HUES48 (cell line): ENCODE measurements at regions not wholly inside any gene's neighbourhood (a gene's known extent, or its start where the extent isn't known, plus 50 kb on each side); places are given as distances from the start of the nearest gene placed in this dataset.

ENCODE experiments used
- H3K27ac ChIP-seq: one replicate; pipeline ENCODE4 v1.7.0; 2013; ENCODE audit warnings: low read depth, low read length, inconsistent platforms
- H3K27me3 ChIP-seq: 2 replicates; pipeline ENCODE4 v1.6.1; 2013; ENCODE audit warnings: mild to moderate bottlenecking, low read length; ENCODE audit not compliant: control insufficient read depth, insufficient read depth
- H3K36me3 ChIP-seq: 2 replicates; pipeline ENCODE4 v1.6.1; 2013; ENCODE audit warnings: low read length; ENCODE audit not compliant: control insufficient read depth, insufficient read depth
- H3K4me1 ChIP-seq: 2 replicates; pipeline ENCODE4 v1.6.1; 2013; ENCODE audit warnings: mild to moderate bottlenecking, low read length; ENCODE audit not compliant: control insufficient read depth, insufficient read depth
- H3K4me3 ChIP-seq: 2 replicates; pipeline ENCODE4 v1.5.1; 2013; ENCODE audit warnings: mild to moderate bottlenecking, low read depth, low read length
- H3K9ac ChIP-seq: 2 replicates; pipeline ENCODE4 v1.6.1; 2013; ENCODE audit warnings: mild to moderate bottlenecking, low read depth, low read length, moderate library complexity
- H3K9me3 ChIP-seq: 2 replicates; pipeline ENCODE4 v1.6.1; 2013; ENCODE audit warnings: low read length; ENCODE audit not compliant: control insufficient read depth, insufficient read depth

DNA sequence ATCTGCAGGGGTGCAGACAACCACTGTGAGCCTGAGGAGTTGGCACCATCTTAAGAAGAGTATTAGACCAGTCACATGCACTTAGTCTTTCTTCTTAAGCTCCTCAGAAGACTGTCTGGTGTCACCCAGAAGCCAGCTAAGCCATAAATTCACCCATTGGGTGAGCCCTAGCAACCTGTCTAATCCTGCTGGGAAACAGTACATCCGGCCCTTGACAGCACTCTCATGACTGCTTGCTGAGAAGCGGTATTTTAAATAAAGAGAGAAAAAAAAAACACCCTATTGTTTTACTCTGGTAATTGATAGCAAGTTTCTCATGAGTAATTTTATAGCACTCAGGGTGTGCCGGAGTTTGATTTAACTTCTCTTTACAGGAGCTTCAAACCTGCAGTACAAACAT is 134.7 kb downstream of the SOX9 start:
- no peaks in the 10 kb centered on the region for H3K36me3 ChIP-seq
- H3K9ac ChIP-seq = no peak overlapping the region
- H3K9me3 ChIP-seq = no peaks in the 10 kb centered on the region
- no peaks in the 10 kb centered on the region for H3K4me1 ChIP-seq
- H3K27me3 ChIP-seq = no peaks in the 10 kb centered on the region
- H3K27ac ChIP-seq = no peak overlapping the region
- no peak overlapping the region for H3K4me3 ChIP-seq

DNA sequence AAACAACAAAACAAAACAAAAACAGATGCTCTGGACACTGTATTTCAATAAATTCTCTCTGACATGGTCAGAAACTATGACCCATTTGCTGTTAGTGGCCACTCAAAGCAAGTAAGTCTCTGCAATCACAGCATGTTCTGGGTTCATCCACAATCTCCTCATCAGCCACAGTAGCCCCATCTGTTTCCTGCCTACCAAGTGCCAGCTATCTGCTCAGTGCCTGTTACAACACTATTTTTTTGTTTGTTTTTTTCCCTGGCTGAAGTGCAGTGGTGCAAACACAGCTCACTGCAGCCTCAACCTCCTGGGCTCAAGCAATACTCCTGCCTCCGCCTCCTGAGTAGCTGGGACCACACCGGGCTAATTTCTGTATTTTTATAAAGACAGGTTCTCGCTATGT is 137.9 kb downstream of the SOX9 start:
- Histone ChIP-seq H3K9ac (no peak overlapping the region), H3K27me3 (no peaks in the 10 kb centered on the region), H3K4me3 (no peak overlapping the region), H3K4me1 (no peaks in the 10 kb centered on the region), H3K36me3 (no peaks in the 10 kb centered on the region), H3K27ac (no peak overlapping the region), H3K9me3 (no peaks in the 10 kb centered on the region)

DNA sequence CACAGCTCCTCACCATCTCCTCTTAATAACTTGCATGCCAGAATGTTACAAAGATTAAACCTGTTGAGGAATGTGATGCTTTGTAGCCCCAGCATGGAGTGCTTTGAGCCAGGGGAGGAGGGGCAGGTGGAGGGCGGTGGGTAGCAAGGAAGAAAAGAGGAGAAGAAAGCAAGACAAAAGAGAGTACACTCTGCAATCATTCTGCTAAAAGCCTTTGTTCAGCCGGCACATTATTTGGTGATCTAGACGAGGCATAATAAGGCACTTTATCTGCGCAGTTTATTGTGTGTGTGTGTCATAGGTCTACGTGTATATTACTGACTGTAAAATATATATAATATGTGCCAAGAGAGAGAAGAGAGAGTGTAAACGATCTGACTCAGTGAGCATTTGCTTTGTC is 139.1 kb downstream of the SOX9 start:
- Histone ChIP-seq H3K9ac (no peak overlapping the region), H3K27ac (no peak overlapping the region), H3K4me3 (no peak overlapping the region), H3K36me3 (no peaks in the 10 kb centered on the region), H3K9me3 (no peaks in the 10 kb centered on the region), H3K27me3 (no peaks in the 10 kb centered on the region), H3K4me1 (no peaks in the 10 kb centered on the region)

GRCh38 chr17:72262766-72263165 is 141.9 kb downstream of the SOX9 start:
- Histone ChIP-seq H3K4me1 (peaks cover 11% of the 10 kb centered on the region), H3K9ac (no peak overlapping the region), H3K4me3 (no peak overlapping the region), H3K36me3 (no peaks in the 10 kb centered on the region), H3K27me3 (no peaks in the 10 kb centered on the region), H3K27ac (no peak overlapping the region), H3K9me3 (no peaks in the 10 kb centered on the region)

DNA sequence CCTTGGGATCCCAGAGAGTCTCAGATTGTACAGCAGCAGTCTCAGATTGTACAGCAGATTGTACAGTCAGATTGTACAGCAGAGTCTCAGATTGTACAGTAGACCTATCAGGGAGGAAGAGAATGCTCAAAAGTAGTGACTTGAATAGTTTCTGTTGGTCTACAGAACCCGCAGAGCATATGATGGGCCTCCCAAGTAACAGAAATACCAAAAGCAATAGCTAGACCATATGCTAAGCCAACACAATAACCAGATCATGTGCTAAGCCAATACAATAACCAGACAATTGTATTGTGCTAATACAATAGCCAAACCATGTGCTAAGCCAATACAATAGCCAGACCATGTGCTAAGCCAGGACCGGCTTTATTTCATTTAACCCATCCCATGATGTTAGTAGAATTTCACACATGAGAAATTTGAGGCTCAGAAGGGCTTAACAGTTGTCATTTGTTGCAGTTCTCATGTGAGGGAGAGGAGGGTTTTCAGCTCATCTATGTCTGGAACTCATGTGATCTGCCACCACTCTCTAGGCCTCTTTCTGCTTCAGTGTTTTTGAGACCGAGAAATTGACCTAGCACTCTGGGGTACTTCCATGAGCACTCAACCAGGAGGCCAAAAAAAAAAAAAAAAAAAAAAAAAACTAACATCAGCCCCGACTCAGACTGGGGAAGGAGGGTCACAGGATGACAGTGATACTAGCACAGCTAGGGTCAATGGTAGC is 144.0 kb downstream of the SOX9 start:
- no peaks in the 10 kb centered on the region for H3K27me3 ChIP-seq
- no peak overlapping the region for H3K4me3 ChIP-seq

GRCh38 chr17:72266112-72266775 is 145.4 kb downstream of the SOX9 start:
- H3K9me3 ChIP-seq = no peaks in the 10 kb centered on the region
- H3K36me3 ChIP-seq = no peaks in the 10 kb centered on the region
- H3K4me1 ChIP-seq = peaks cover 21% of the 10 kb centered on the region
- H3K9ac ChIP-seq = no peak overlapping the region
- H3K27me3 ChIP-seq = no peaks in the 10 kb centered on the region
- H3K4me3 ChIP-seq = no peak overlapping the region
- H3K27ac ChIP-seq = no peak overlapping the region

More for the DNA sequence above, 144.0 kb downstream of the SOX9 start:
- Histone ChIP-seq H3K9ac (no peak overlapping the region), H3K36me3 (no peaks in the 10 kb centered on the region), H3K4me1 (peaks cover 21% of the 10 kb centered on the region), H3K27ac (no peak overlapping the region), H3K9me3 (no peaks in the 10 kb centered on the region)

DNA sequence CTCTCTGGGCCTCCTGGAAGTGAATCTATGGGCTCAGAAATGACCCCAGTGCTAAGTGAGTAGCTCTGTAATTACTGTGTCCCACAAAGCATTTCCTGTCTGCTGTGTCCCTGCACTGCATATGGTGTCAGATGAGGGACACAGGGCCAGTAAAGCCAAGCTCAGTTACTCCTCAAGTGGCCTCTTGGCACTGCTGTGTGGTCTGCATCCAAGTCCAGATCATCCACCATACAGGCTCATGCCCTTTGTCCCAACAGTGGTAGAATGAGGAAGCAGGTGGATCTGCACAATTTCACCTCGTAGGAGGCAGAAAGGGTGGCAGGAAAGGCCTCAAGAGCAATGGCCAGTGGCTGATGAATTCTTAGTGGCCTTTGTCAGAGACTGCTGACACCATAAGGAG is 146.8 kb downstream of the SOX9 start:
- Histone ChIP-seq H3K4me1 (peaks cover 21% of the 10 kb centered on the region), H3K36me3 (no peaks in the 10 kb centered on the region), H3K4me3 (no peak overlapping the region), H3K27ac (no peak overlapping the region), H3K9ac (no peak overlapping the region), H3K9me3 (no peaks in the 10 kb centered on the region), H3K27me3 (no peaks in the 10 kb centered on the region)

DNA sequence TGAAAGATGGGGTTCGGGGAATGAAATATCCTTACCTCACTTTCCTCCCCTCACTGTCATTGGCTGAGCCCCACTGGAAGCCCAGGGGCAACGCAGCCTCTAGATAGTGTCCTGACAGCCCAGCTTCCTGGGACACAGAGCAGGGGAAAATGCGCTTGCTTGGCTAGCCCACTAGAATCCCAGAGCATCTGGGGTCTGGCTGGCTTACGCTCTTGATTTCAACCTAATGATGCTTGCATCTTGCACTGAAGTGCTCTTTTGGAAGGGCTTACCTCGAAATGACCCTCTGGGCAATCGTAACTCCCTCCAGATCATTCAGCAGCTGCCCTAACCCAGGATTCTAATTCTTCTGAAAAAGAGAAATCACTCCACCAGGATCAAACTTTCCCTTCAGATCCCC is 147.6 kb downstream of the SOX9 start:
- Histone ChIP-seq H3K36me3 (no peaks in the 10 kb centered on the region), H3K27me3 (no peaks in the 10 kb centered on the region), H3K4me1 (peaks cover 25% of the 10 kb centered on the region), H3K4me3 (no peak overlapping the region), H3K9ac (no peak overlapping the region), H3K27ac (no peak overlapping the region), H3K9me3 (no peaks in the 10 kb centered on the region)

GRCh38 chr17:72270273-72270924 is 149.6 kb downstream of the SOX9 start:
- no peak overlapping the region for H3K4me3 ChIP-seq
- H3K27me3 ChIP-seq = no peaks in the 10 kb centered on the region
- no peaks in the 10 kb centered on the region for H3K9me3 ChIP-seq
- H3K27ac ChIP-seq = no peak overlapping the region
- H3K9ac ChIP-seq = no peak overlapping the region
- H3K36me3 ChIP-seq = no peaks in the 10 kb centered on the region
- peaks cover 27% of the 10 kb centered on the region for H3K4me1 ChIP-seq

GRCh38 chr17:72271603-72272002 is 150.8 kb downstream of the SOX9 start:
- H3K9ac ChIP-seq = no peak overlapping the region
- H3K27ac ChIP-seq = no peak overlapping the region
- no peaks in the 10 kb centered on the region for H3K27me3 ChIP-seq
- peaks cover 18% of the 10 kb centered on the region for H3K4me1 ChIP-seq
- no peak overlapping the region for H3K4me3 ChIP-seq
- no peaks in the 10 kb centered on the region for H3K36me3 ChIP-seq
- no peaks in the 10 kb centered on the region for H3K9me3 ChIP-seq
